ENCODE measurements at regions not wholly inside any gene's neighbourhood (a gene's known extent, or its start where the extent isn't known, plus 50 kb on each side); places are given as distances from the start of the nearest gene placed in this dataset.

DNA sequence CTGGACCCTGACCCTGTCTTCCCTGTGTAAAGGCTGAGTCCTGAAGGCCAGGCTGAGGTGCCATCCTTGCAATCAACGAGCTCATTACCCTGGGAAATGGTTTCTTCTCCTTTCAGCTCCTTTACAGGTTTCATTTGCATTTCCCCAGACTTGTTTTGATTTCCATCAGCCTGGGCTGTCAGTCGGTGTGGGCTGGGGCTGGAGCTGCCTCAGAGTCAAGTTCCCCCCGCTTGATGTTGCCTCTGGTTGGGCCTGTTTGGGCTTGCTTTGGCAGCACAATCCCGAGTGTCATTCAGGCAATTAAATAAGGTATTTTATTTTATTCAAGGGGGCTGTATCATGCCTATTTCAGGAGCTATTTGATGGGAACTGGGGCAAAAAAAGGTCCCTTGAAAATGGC lies 424.9 kb downstream of the INSC start:
- H3K9me3 ChIP-seq, result no peaks in the 10 kb centered on the region
- no peak for DNase-seq
- no peaks in the 10 kb centered on the region for H3K36me3 ChIP-seq
- TF ChIP-seq, protein P1, sequence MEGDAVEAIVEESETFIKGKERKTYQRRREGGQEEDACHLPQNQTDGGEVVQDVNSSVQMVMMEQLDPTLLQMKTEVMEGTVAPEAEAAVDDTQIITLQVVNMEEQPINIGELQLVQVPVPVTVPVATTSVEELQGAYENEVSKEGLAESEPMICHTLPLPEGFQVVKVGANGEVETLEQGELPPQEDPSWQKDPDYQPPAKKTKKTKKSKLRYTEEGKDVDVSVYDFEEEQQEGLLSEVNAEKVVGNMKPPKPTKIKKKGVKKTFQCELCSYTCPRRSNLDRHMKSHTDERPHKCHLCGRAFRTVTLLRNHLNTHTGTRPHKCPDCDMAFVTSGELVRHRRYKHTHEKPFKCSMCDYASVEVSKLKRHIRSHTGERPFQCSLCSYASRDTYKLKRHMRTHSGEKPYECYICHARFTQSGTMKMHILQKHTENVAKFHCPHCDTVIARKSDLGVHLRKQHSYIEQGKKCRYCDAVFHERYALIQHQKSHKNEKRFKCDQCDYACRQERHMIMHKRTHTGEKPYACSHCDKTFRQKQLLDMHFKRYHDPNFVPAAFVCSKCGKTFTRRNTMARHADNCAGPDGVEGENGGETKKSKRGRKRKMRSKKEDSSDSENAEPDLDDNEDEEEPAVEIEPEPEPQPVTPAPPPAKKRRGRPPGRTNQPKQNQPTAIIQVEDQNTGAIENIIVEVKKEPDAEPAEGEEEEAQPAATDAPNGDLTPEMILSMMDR (IDR thresholded peaks at IDR 0.05), result no peak
- H3K4me3 ChIP-seq, result no peak overlapping the region
- no peak overlapping the region for H3K9ac ChIP-seq (ENCODE audit: low read depth in 2 of 2, low read length in 2 of 2)
- intact Hi-C loops (cut with DNase I), result no loop called here
- no peaks in the 10 kb centered on the region for H3K27me3 ChIP-seq
- H3K4me1 ChIP-seq, result no peaks in the 10 kb centered on the region
- no peak overlapping the region for H3K27ac ChIP-seq

DNA sequence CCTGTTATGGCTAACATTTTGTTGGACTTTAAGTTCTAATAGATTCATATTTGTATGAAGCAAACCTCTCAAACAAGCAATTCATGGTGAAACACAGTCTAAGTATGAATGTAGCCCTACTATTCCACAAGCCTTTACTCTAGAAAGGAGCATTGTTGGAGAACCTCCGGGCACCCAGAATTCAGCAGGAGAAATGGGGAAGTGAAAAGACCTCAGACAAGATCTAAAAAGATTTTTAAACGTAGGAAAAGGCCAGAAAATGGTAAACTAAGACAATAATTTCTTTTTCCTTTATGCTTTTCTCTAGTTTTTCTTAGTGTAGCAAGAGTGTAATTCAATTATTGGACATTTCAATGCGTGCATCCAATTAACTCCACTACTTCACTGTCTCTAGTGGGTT lies 426.4 kb downstream of the INSC start:
- H3K9ac ChIP-seq (ENCODE audit: low read depth in 2 of 2, low read length in 2 of 2), result no peak overlapping the region
- intact Hi-C loops (cut with DNase I), result no loop called here

DNA sequence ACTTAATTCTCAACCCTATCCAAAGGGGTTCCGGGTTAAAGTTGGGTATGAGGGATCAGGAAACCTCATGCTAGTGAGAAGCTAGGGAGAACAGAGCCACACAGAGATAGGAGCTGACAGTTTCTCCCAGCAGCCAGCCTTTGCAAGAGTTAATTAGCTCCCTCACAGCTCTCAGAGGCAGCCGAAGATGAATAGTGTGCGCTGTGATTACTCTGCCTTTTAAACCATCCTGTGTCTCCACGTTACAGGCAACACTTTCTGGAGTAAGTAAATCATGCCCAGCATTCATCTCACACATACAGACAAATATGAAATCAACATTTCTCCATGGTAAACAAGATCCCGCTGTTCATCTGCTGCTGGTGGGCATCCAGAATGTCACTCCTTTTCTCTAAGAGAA lies 429.6 kb downstream of the INSC start:
- no peaks in the 10 kb centered on the region for H3K4me1 ChIP-seq
- H3K27ac ChIP-seq, result no peak overlapping the region
- H3K9me3 ChIP-seq, result no peaks in the 10 kb centered on the region
- TF ChIP-seq, protein P1 (IDR thresholded peaks at IDR 0.05), result no peak
- no peak overlapping the region for H3K4me3 ChIP-seq
- H3K36me3 ChIP-seq, result no peaks in the 10 kb centered on the region
- H3K27me3 ChIP-seq, result no peaks in the 10 kb centered on the region
- no peak for DNase-seq
- H3K9ac ChIP-seq (ENCODE audit: low read depth in 2 of 2, low read length in 2 of 2), result no peak overlapping the region
- intact Hi-C loops (cut with DNase I), result no loop called here

More for the DNA sequence above, 426.4 kb downstream of the INSC start:
- no peaks in the 10 kb centered on the region for H3K36me3 ChIP-seq
- H3K9me3 ChIP-seq, result no peaks in the 10 kb centered on the region
- H3K27ac ChIP-seq, result no peak overlapping the region
- TF ChIP-seq, protein P1 (IDR thresholded peaks at IDR 0.05), result no peak
- no peaks in the 10 kb centered on the region for H3K4me1 ChIP-seq
- H3K27me3 ChIP-seq, result no peaks in the 10 kb centered on the region
- no peak overlapping the region for H3K4me3 ChIP-seq
- no peak for DNase-seq

DNA sequence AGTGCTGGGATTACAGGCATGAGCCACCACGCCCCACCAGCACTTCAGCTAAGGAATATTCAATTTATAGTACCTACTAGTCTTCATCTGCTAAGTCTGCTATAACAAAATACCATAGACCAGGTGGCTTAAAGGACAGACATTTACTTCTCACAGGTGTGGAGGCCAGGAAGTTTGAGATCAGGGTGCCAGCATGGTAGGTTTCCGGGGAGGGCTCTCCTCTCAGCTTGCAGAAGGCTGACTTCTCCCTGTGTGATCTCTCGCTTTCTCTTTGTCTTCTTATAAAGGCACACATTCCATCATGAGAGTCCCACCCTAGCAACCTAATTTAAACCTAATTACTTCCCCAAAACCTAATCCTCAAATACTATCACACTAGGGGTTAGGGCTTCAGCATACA lies 433.0 kb downstream of the INSC start:
- H3K36me3 ChIP-seq, result no peaks in the 10 kb centered on the region
- H3K27me3 ChIP-seq, result no peaks in the 10 kb centered on the region
- no peak overlapping the region for H3K27ac ChIP-seq
- no peak for DNase-seq
- H3K9me3 ChIP-seq, result no peaks in the 10 kb centered on the region
- no peak overlapping the region for H3K4me3 ChIP-seq
- no peaks in the 10 kb centered on the region for H3K4me1 ChIP-seq
- no peak overlapping the region for H3K9ac ChIP-seq (ENCODE audit: low read depth in 2 of 2, low read length in 2 of 2)
- TF ChIP-seq, protein P1 (IDR thresholded peaks at IDR 0.05), result no peak
- intact Hi-C loops (cut with DNase I), result no loop called here

DNA sequence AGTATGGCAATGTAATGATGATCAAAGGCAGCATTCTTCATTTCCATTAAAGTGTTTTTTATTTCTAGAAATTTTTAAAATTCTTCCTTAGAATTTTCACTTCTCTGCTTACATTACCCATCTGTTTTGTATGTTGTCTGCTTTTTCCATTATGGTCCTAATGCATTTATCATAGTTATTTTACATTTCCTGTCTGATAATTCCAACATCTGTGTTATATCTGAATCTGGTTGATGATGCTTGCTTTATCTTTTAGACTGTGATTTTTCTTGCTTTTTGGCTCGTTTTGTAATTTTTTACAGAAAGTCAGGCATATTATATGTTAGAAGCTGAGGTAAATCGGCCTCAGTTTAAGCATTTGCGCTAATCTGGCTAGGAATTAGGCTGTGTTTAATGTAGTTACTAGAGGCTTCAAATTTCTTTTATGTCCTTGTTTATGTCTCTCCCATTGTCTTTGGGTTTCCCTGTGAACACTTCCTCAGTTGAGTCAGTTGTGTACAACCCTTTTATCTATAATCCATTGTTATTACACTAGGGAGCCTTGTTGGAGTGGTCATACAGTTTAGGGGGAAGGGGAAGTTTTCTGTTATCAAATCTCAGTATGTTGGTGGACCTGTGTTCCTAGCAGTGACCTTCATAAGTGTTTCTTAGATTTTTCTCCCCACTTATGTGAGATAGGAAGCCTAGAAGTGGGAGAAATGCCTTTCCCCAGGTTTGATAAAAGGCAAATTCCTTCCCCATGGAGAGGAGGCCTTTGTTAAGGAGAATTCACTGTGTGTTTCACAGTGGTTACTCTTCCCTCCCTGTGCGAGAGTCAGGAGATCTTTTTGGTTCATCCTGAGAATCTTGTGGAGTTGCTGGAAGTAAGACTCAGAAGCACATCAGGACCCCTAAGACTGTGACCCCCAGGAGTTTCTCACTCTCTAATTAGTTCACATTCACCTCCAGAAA lies 437.5 kb downstream of the INSC start:
- no peak for DNase-seq
- no peak overlapping the region for H3K27ac ChIP-seq
- no peaks in the 10 kb centered on the region for H3K9me3 ChIP-seq
- H3K9ac ChIP-seq (ENCODE audit: low read depth in 2 of 2, low read length in 2 of 2), result no peak overlapping the region
- H3K36me3 ChIP-seq, result no peaks in the 10 kb centered on the region
- H3K27me3 ChIP-seq, result no peaks in the 10 kb centered on the region
- intact Hi-C loops (cut with DNase I), result no loop called here
- TF ChIP-seq, protein P1 (IDR thresholded peaks at IDR 0.05), result no peak
- no peaks in the 10 kb centered on the region for H3K4me1 ChIP-seq
- no peak overlapping the region for H3K4me3 ChIP-seq
